Prostate gland (tissue), 2 donors: ENCODE measurements at regions not wholly inside any gene's neighbourhood (a gene's known extent, or its start where the extent isn't known, plus 50 kb on each side); places are given as distances from the start of the nearest gene placed in this dataset.

Experiments used
- CTCF ChIP-seq, 4 experiments: fragments of 200-600 bp in 2 of 4; fragments of 450-650 bp in 2 of 4; sonication (generic) in 2 of 4; IDR thresholded peaks; 1 replicate in 3 of 4; 2 replicates in 1 of 4; pipeline ENCODE4 v1.5.1; 2016 to 2019; ENCODE audit warnings: antibody characterized with exemption in 4 of 4, mild to moderate bottlenecking in 2 of 4, moderate library complexity in 2 of 4
- POLR2A ChIP-seq: fragments of 450-650 bp; IDR thresholded peaks from one replicate; pipeline ENCODE4 v1.6.1; 2016; ENCODE audit warnings: antibody characterized with exemption, mild to moderate bottlenecking
- POLR2AphosphoS5 ChIP-seq: sonication (generic); formaldehyde crosslinking; IDR thresholded peaks from one replicate; pipeline ENCODE4 v1.6.1; 2017; ENCODE audit warnings: antibody characterized with exemption

GRCh38 chr16:73965591-73965990 is 331.0 kb upstream of the PSMD7 start:
- TF ChIP-seq CTCF (IDR thresholded peaks at IDR 0.05) (no peak), POLR2A (no peak), POLR2AphosphoS5 (no peak)
